IMR-90 (cell line): ENCODE measurements at regions not wholly inside any gene's neighbourhood (a gene's known extent, or its start where the extent isn't known, plus 50 kb on each side); places are given as distances from the start of the nearest gene placed in this dataset.

ENCODE experiments used
- ATAC-seq: fragments of 200-7000 bp; cut with Tn5 transposase; 2 replicates; pipeline ENCODE4 v1.9.1; 2020; ENCODE audit warnings: low read depth, mild to moderate bottlenecking, moderate library complexity
- BruUV-seq: library from RNA; stranded (reverse); fragments of 400-500 nt; replicated peaks from 2 replicates; lab custom pipeline; 2021; lab: Mats Ljungman, UMichigan
- CTCF ChIA-PET: fragments of 300-600 bp; formaldehyde crosslinking; extraction: SDS; loops from one replicate; lab custom pipeline; 2021; ENCODE audit warnings: antibody characterized with exemption; lab: Yijun Ruan, JAX
- POLR2A ChIA-PET: fragments of 300-600 bp; sonication (Branson Sonifier 250); formaldehyde crosslinking; loops from one replicate; lab custom pipeline; 2022; ENCODE audit warnings: antibody characterized with exemption; ENCODE audit not compliant: unreplicated experiment; lab: Charles Lee
- DNase-seq: peaks from one replicate; pipeline ENCODE4 v3.0.0; 2013
- H2AFZ ChIP-seq: replicated peaks from 2 replicates; pipeline ENCODE3; 2013; ENCODE audit warnings: low read length, mild to moderate bottlenecking; ENCODE audit not compliant: poor library complexity
- H2AK5ac ChIP-seq: 2 replicates; pipeline ENCODE4 v1.6.1; 2013; ENCODE audit warnings: low read depth, low read length, inconsistent platforms
- H2AK9ac ChIP-seq: replicated peaks from 2 replicates; pipeline ENCODE3; 2013; ENCODE audit warnings: mild to moderate bottlenecking, low read depth, low read length, moderate library complexity; ENCODE audit not compliant: poor library complexity
- H2BK120ac ChIP-seq: 2 replicates; pipeline ENCODE4 v1.6.1; 2013; ENCODE audit warnings: low read depth, low read length, inconsistent platforms
- H2BK15ac ChIP-seq: 3 replicates; pipeline ENCODE4 v1.6.1; 2013; ENCODE audit warnings: low read depth, low read length, inconsistent platforms
- H2BK20ac ChIP-seq: 2 replicates; pipeline ENCODE4 v1.6.1; 2013; ENCODE audit warnings: low read depth, mild to moderate bottlenecking, inconsistent platforms, low read length, moderate library complexity
- H2BK5ac ChIP-seq: 2 replicates; pipeline ENCODE4 v1.6.1; 2013; ENCODE audit warnings: mild to moderate bottlenecking, low read depth, low read length, inconsistent platforms; ENCODE audit not compliant: poor library complexity, severe bottlenecking
- H3K14ac ChIP-seq: replicated peaks from 2 replicates; pipeline ENCODE4 v1.6.1; 2013; ENCODE audit warnings: low read depth, low read length, inconsistent platforms
- H3K18ac ChIP-seq: 2 replicates; pipeline ENCODE4 v1.6.1; 2013; ENCODE audit warnings: low read depth, low read length, control low read depth
- H3K23ac ChIP-seq: 2 replicates; pipeline ENCODE4 v1.6.1; 2013; ENCODE audit warnings: low read depth, low read length, inconsistent platforms
- H3K27ac ChIP-seq: 2 replicates; pipeline ENCODE4 v1.5.1; 2013; ENCODE audit warnings: mild to moderate bottlenecking, control low read depth, low read length; ENCODE audit not compliant: insufficient read depth
- H3K27me3 ChIP-seq: 2 replicates; pipeline ENCODE4 v1.6.1; 2013; ENCODE audit warnings: low read length; ENCODE audit not compliant: control insufficient read depth, insufficient read depth
- H3K36me3 ChIP-seq: 2 replicates; pipeline ENCODE4 v1.6.1; 2013; ENCODE audit warnings: low read length, mixed read lengths; ENCODE audit not compliant: control insufficient read depth, insufficient read depth
- H3K4ac ChIP-seq: 2 replicates; pipeline ENCODE4 v1.6.1; 2013; ENCODE audit warnings: low read depth, low read length, inconsistent platforms
- H3K4me1 ChIP-seq: 2 replicates; pipeline ENCODE4 v1.6.1; 2013; ENCODE audit warnings: low read length, mixed read lengths; ENCODE audit not compliant: control insufficient read depth, insufficient read depth
- H3K4me2 ChIP-seq: 2 replicates; pipeline ENCODE4 v1.6.1; 2013; ENCODE audit warnings: low read depth, mild to moderate bottlenecking, control low read depth, low read length, moderate library complexity
- H3K4me3 ChIP-seq: 2 replicates; pipeline ENCODE4 v1.5.1; 2013; ENCODE audit warnings: low read depth, mild to moderate bottlenecking, control low read depth, low read length, moderate library complexity; ENCODE audit not compliant: insufficient read depth
- H3K56ac ChIP-seq: 2 replicates; pipeline ENCODE4 v1.6.1; 2013; ENCODE audit warnings: low read length, inconsistent platforms; ENCODE audit not compliant: insufficient read depth; ENCODE audit errors: extremely low read depth
- H3K79me1 ChIP-seq, 2 experiments: 2 replicates each; pipeline ENCODE4 v1.6.1; 2013; ENCODE audit warnings: low read length in 2 of 2, inconsistent platforms in 1 of 2, low read depth in 1 of 2
- H3K9ac ChIP-seq: 2 replicates; pipeline ENCODE4 v1.6.1; 2013; ENCODE audit warnings: low read depth, low read length, control low read depth
- H3K9me1 ChIP-seq: 2 replicates; pipeline ENCODE4 v1.6.1; 2013; ENCODE audit warnings: low read length, inconsistent platforms; ENCODE audit not compliant: insufficient read depth
- H3K9me3 ChIP-seq: 2 replicates; pipeline ENCODE4 v1.6.1; 2013; ENCODE audit warnings: low read length; ENCODE audit not compliant: control insufficient read depth, insufficient read depth
- H4K20me1 ChIP-seq: 2 replicates; pipeline ENCODE4 v1.6.1; 2013; ENCODE audit warnings: low read length, inconsistent platforms; ENCODE audit not compliant: insufficient read depth
- H4K5ac ChIP-seq: 2 replicates; pipeline ENCODE4 v1.6.1; 2013; ENCODE audit warnings: mild to moderate bottlenecking, low read depth, low read length, control low read depth
- H4K8ac ChIP-seq, 2 experiments: 2 replicates each; pipeline ENCODE4 v1.6.1; 2013; ENCODE audit warnings: low read depth in 2 of 2, low read length in 2 of 2, control low read depth in 1 of 2, inconsistent platforms in 1 of 2
- H4K91ac ChIP-seq: 2 replicates; pipeline ENCODE4 v1.6.1; 2013; ENCODE audit warnings: low read depth, low read length, inconsistent platforms; ENCODE audit not compliant: insufficient read depth
- CEBPB ChIP-seq: IDR thresholded peaks from 2 replicates; pipeline ENCODE4 v1.6.1; 2012; ENCODE audit warnings: low read depth, low read length, improper control_type of control experiment
- CHD1 ChIP-seq: IDR thresholded peaks from 2 replicates; pipeline ENCODE4 v1.6.1; 2012; ENCODE audit warnings: low read depth, low read length, improper control_type of control experiment
- ELK1 ChIP-seq: fragments of 150-350 bp; IDR thresholded peaks from 2 replicates; pipeline ENCODE4 v1.6.1; 2016; ENCODE audit warnings: low read depth, mild to moderate bottlenecking, low read length, moderate library complexity, borderline replicate concordance
- MAZ ChIP-seq: IDR thresholded peaks from 2 replicates; pipeline ENCODE4 v1.6.1; 2012; ENCODE audit warnings: low read depth, mild to moderate bottlenecking, low read length, improper control_type of control experiment, moderate library complexity, borderline replicate concordance
- POLR2A ChIP-seq: IDR thresholded peaks from 2 replicates; pipeline ENCODE4 v1.6.1; 2012; ENCODE audit warnings: mild to moderate bottlenecking, low read depth, low read length
- RCOR1 ChIP-seq: IDR thresholded peaks from 2 replicates; pipeline ENCODE4 v1.6.1; 2012; ENCODE audit warnings: mild to moderate bottlenecking, low read length, improper control_type of control experiment; ENCODE audit not compliant: insufficient replicate concordance
- SMC3 ChIP-seq: fragments of 150-350 bp; IDR thresholded peaks from 2 replicates; pipeline ENCODE4 v1.6.1; 2016; ENCODE audit warnings: low read depth, mild to moderate bottlenecking, antibody characterized with exemption, low read length, moderate library complexity
- USF2 ChIP-seq: fragments of 150-350 bp; IDR thresholded peaks from 2 replicates; pipeline ENCODE4 v1.6.1; 2017; ENCODE audit warnings: mild to moderate bottlenecking, antibody characterized with exemption, low read length, low read depth
- WGBS, 2 experiments: methylation state at CpG; one replicate each; pipeline versions ENCODE4 v1.1.5 to v1.1.7; 2013; ENCODE audit warnings: missing lambda C conversion rate in 2 of 2; ENCODE audit not compliant: insufficient read length in 1 of 2; ENCODE audit errors: extremely low coverage in 2 of 2; 5-methylcytosine and 5-hydroxymethylcytosine counted together
- dilution Hi-C: fragments of 300-500 bp; cut with HindIII; formaldehyde crosslinking; loops from one replicate; pipeline ENCODE4 v1.14.3; 2018; ENCODE audit warnings: low sequenced_read_pairs; ENCODE audit not compliant: unreplicated experiment
- in situ Hi-C: fragments of 300-500 bp; cut with MboI; formaldehyde crosslinking; loops from 3 replicates; pipeline ENCODE4 v1.14.3; 2019; ENCODE audit warnings: low sequenced_read_pairs, inconsistent platforms, mixed read lengths
- intact Hi-C: fragments of 100-400 bp; cut with micrococcal nuclease; formaldehyde crosslinking; loops from 2 replicates; pipeline ENCODE4 v1.10.0; 2022

GRCh38 chr4:74546057-74546456, 101.1 kb downstream of the AREG start:
- TF ChIP-seq POLR2A (no peak), SMC3 (no peak), CHD1 (no peak), CEBPB (no peak), RCOR1 (no peak), MAZ (no peak), ELK1 (no peak), USF2 (no peak)
- no peak overlapping the region for H3K23ac ChIP-seq
- no peak overlapping the region for H3K4me3 ChIP-seq
- no peak overlapping the region for H4K91ac ChIP-seq
- H3K36me3 ChIP-seq: no peaks in the 10 kb centered on the region
- intact Hi-C loops: no loop called here
- no peak overlapping the region for H2BK120ac ChIP-seq
- POLR2A ChIA-PET: no interaction called here
- no peak overlapping the region for H3K14ac ChIP-seq
- DNase-seq: no peak
- WGBS, 2 experiments: no CpG with 5 or more reads among the region's 2 CpGs
- no peak overlapping the region for H3K18ac ChIP-seq
- no peak overlapping the region for H4K5ac ChIP-seq
- no TSS peak for BruUV-seq
- H3K9me3 ChIP-seq: no peaks in the 10 kb centered on the region
- no peaks in the 10 kb centered on the region for H3K79me1 ChIP-seq
- no peak overlapping the region for H3K4ac ChIP-seq
- no peaks in the 10 kb centered on the region for H4K20me1 ChIP-seq
- no peak overlapping the region for H2AK5ac ChIP-seq
- in situ Hi-C loops: no loop called here
- H4K8ac ChIP-seq: no peak overlapping the region
- H3K9ac ChIP-seq: no peak overlapping the region
- dilution Hi-C loops: no loop called here
- H3K9me1 ChIP-seq: peaks cover 5% of the 10 kb centered on the region; the same call in 1 of the 2 replicates
- H3K27ac ChIP-seq: no peak overlapping the region
- H3K27me3 ChIP-seq: no peaks in the 10 kb centered on the region
- no peak overlapping the region for H2AK9ac ChIP-seq
- H2BK5ac ChIP-seq: no peak overlapping the region
- CTCF ChIA-PET: no interaction called here
- H3K4me1 ChIP-seq: peaks cover 14% of the 10 kb centered on the region
- ATAC-seq: no peak
- no peak overlapping the region for H3K56ac ChIP-seq
- no peak overlapping the region for H3K4me2 ChIP-seq
- no peak overlapping the region for H2AFZ ChIP-seq
- no peak overlapping the region for H2BK15ac ChIP-seq
- no peak overlapping the region for H2BK20ac ChIP-seq
